H1 (cell line): ENCODE measurements at regions not wholly inside any gene's neighbourhood (a gene's known extent, or its start where the extent isn't known, plus 50 kb on each side); places are given as distances from the start of the nearest gene placed in this dataset.

ENCODE experiments used
- CTCF ChIA-PET: fragments of 300-600 bp; sonication (Branson Sonifier 250); formaldehyde crosslinking; loops from one replicate; lab custom pipeline; 2021; ENCODE audit not compliant: partially characterized antibody; lab: Charles Lee
- POLR2A ChIA-PET: fragments of 300-600 bp; sonication (Branson Sonifier 250); formaldehyde crosslinking; loops from one replicate; lab custom pipeline; 2021; ENCODE audit warnings: inconsistent platforms; ENCODE audit not compliant: partially characterized antibody; lab: Charles Lee
- DNase-seq, 2 experiments: peaks; one replicate each; pipeline versions ENCODE4 v3.0.0 to v3.0.0-alpha.2; 2010 to 2022; ENCODE audit warnings: low spot score in 2 of 2, low read depth in 1 of 2, mixed read lengths in 1 of 2
- FAIRE-seq: peaks from 2 replicates; lab custom pipeline; 2011; peaks lifted over from hg19 to GRCh38; lab: Jason Lieb, UNC
- H2AFZ ChIP-seq: 2 replicates; pipeline ENCODE4 v1.8.1; 2012; ENCODE audit warnings: low read length, inconsistent platforms
- H2AK5ac ChIP-seq: 2 replicates; pipeline ENCODE4 v1.6.1; 2013; ENCODE audit warnings: low read depth, low read length
- H2BK120ac ChIP-seq: replicated peaks from 2 replicates; pipeline ENCODE3; 2013; ENCODE audit warnings: low read depth, low read length, inconsistent platforms
- H2BK12ac ChIP-seq: 2 replicates; pipeline ENCODE4 v1.6.1; 2013; ENCODE audit warnings: low read depth, low read length
- H2BK15ac ChIP-seq: 2 replicates; pipeline ENCODE4 v1.6.1; 2013; ENCODE audit warnings: low read length
- H2BK20ac ChIP-seq: 2 replicates; pipeline ENCODE4 v1.6.1; 2013; ENCODE audit warnings: low read length
- H2BK5ac ChIP-seq: 2 replicates; pipeline ENCODE4 v1.6.1; 2013; ENCODE audit warnings: low read depth, low read length
- H3K14ac ChIP-seq: 2 replicates; pipeline ENCODE4 v1.6.1; 2013; ENCODE audit warnings: inconsistent platforms; ENCODE audit not compliant: insufficient read length
- H3K18ac ChIP-seq: 2 replicates; pipeline ENCODE4 v1.6.1; 2013; ENCODE audit warnings: low read length; ENCODE audit errors: extremely low read depth
- H3K23ac ChIP-seq: 2 replicates; pipeline ENCODE4 v1.6.1; 2013; ENCODE audit warnings: inconsistent platforms; ENCODE audit not compliant: insufficient read length
- H3K23me2 ChIP-seq: 2 replicates; pipeline ENCODE4 v1.6.1; 2013; ENCODE audit warnings: low read depth, low read length
- H3K27ac ChIP-seq: 2 replicates; pipeline ENCODE4 v1.6.1; 2011; ENCODE audit warnings: low read depth, low read length, inconsistent platforms
- H3K27me3 ChIP-seq, 4 experiments: replicated peaks in 1 of 4; 1 replicate in 1 of 4; 2 replicates in 3 of 4; pipeline versions ENCODE4 v1.6.1 to v1.8.1; 2011 to 2013; ENCODE audit warnings: low read length in 3 of 4, mild to moderate bottlenecking in 3 of 4, inconsistent platforms in 2 of 4, mixed read lengths in 2 of 4, moderate library complexity in 1 of 4; ENCODE audit not compliant: control insufficient read depth in 3 of 4, insufficient read depth in 3 of 4; ENCODE audit errors: extremely low read depth in 1 of 4
- H3K36me3 ChIP-seq, 4 experiments: 2 replicates each; pipeline versions ENCODE4 v1.6.1 to v1.8.1; 2011 to 2013; ENCODE audit warnings: mild to moderate bottlenecking in 4 of 4, low read length in 3 of 4, moderate library complexity in 2 of 4, control low read depth in 1 of 4, inconsistent platforms in 1 of 4; ENCODE audit not compliant: insufficient read depth in 4 of 4, control insufficient read depth in 2 of 4
- H3K4ac ChIP-seq: replicated peaks from 2 replicates; pipeline ENCODE3; 2013; ENCODE audit warnings: low read length, low read depth, mixed read lengths, inconsistent platforms; ENCODE audit not compliant: insufficient read length
- H3K4me1 ChIP-seq, 4 experiments: replicated peaks in 1 of 4; 1 replicate in 1 of 4; 2 replicates in 3 of 4; pipeline versions ENCODE4 v1.6.1 to v1.8.1; 2011 to 2013; ENCODE audit warnings: low read length in 3 of 4, inconsistent platforms in 2 of 4, mixed read lengths in 1 of 4; ENCODE audit not compliant: insufficient read depth in 4 of 4, control insufficient read depth in 3 of 4
- H3K4me2 ChIP-seq, 2 experiments: 2 replicates each; pipeline versions ENCODE4 v1.6.1 to v1.8.1; 2011 to 2013; ENCODE audit warnings: low read depth in 2 of 2, low read length in 2 of 2, control low read depth in 1 of 2, inconsistent platforms in 1 of 2, mild to moderate bottlenecking in 1 of 2; ENCODE audit not compliant: insufficient read depth in 1 of 2
- H3K4me3 ChIP-seq, 4 experiments: fragments of 200-600, 300-600 bp in 1 of 4; sonication (generic), shearing (Covaris generic), sonication (Bioruptor Twin) in 1 of 4; 2 replicates each; pipeline versions ENCODE4 v1.5.1 to v1.8.1; 2011 to 2016; ENCODE audit warnings: low read length in 4 of 4, low read depth in 3 of 4, control low read depth in 2 of 4, inconsistent platforms in 2 of 4, mild to moderate bottlenecking in 2 of 4, mixed read lengths in 1 of 4, moderate library complexity in 1 of 4; ENCODE audit not compliant: insufficient read depth in 2 of 4; ENCODE audit errors: extremely low read depth in 1 of 4
- H3K56ac ChIP-seq: replicated peaks from 2 replicates; pipeline ENCODE3; 2013; ENCODE audit warnings: low read depth, mild to moderate bottlenecking, mixed read lengths, low read length, inconsistent platforms; ENCODE audit not compliant: insufficient read length
- H3K79me1 ChIP-seq: 2 replicates; pipeline ENCODE4 v1.6.1; 2013; ENCODE audit warnings: low read depth, low read length, control low read depth
- H3K79me2 ChIP-seq, 2 experiments: 2 replicates each; pipeline versions ENCODE4 v1.6.1 to v1.8.1; 2012 to 2013; ENCODE audit warnings: low read length in 2 of 2, mild to moderate bottlenecking in 2 of 2, inconsistent platforms in 1 of 2; ENCODE audit not compliant: insufficient read depth in 2 of 2, control insufficient read depth in 1 of 2
- H3K9ac ChIP-seq, 4 experiments: replicated peaks in 1 of 4; 1 replicate in 1 of 4; 2 replicates in 3 of 4; pipeline versions ENCODE4 v1.6.1 to v1.8.1; 2011 to 2013; ENCODE audit warnings: low read depth in 3 of 4, low read length in 3 of 4, control low read depth in 2 of 4, mild to moderate bottlenecking in 2 of 4, moderate library complexity in 2 of 4, inconsistent platforms in 1 of 4; ENCODE audit errors: extremely low read depth in 1 of 4
- H3K9me3 ChIP-seq, 2 experiments: 2 replicates each; pipeline versions ENCODE4 v1.6.1 to v1.8.1; 2012 to 2013; ENCODE audit warnings: mild to moderate bottlenecking in 2 of 2, moderate library complexity in 2 of 2, control low read depth in 1 of 2, inconsistent platforms in 1 of 2, low read depth in 1 of 2, low read length in 1 of 2, mixed read lengths in 1 of 2; ENCODE audit not compliant: insufficient read depth in 2 of 2
- H4K20me1 ChIP-seq, 2 experiments: replicated peaks in 1 of 2; 2 replicates each; pipeline versions ENCODE3 to v1.8.1; 2011 to 2013; ENCODE audit warnings: inconsistent platforms in 2 of 2, low read length in 2 of 2, mild to moderate bottlenecking in 1 of 2; ENCODE audit not compliant: insufficient read depth in 2 of 2, control insufficient read depth in 1 of 2
- H4K5ac ChIP-seq: 2 replicates; pipeline ENCODE4 v1.6.1; 2013; ENCODE audit warnings: low read length, low read depth, mixed read lengths, inconsistent platforms; ENCODE audit not compliant: insufficient read length
- H4K8ac ChIP-seq: 2 replicates; pipeline ENCODE4 v1.8.0; 2013; ENCODE audit warnings: mild to moderate bottlenecking, moderate library complexity, low read length, inconsistent platforms; ENCODE audit not compliant: insufficient read depth; ENCODE audit errors: extremely low read depth
- H4K91ac ChIP-seq: replicated peaks from 2 replicates; pipeline ENCODE3; 2013; ENCODE audit warnings: low read length, mixed read lengths, inconsistent platforms; ENCODE audit not compliant: insufficient read length
- CBX5 ChIP-seq: fragments of 300-800, 300-1000 bp; sonication (generic); IDR thresholded peaks from 2 replicates; pipeline ENCODE4 v1.7.1; 2016; ENCODE audit warnings: antibody characterized with exemption, low read length, low read depth
- CEBPB ChIP-seq: IDR thresholded peaks from 2 replicates; pipeline ENCODE4 v1.6.1; 2012; ENCODE audit warnings: low read depth, low read length
- KDM5A ChIP-seq: fragments of 200-600 bp; IDR thresholded peaks from 2 replicates; pipeline ENCODE4 v1.7.1; 2012; ENCODE audit warnings: mild to moderate bottlenecking, low read length, inconsistent platforms, mixed read lengths
- RXRA ChIP-seq: IDR thresholded peaks from 2 replicates; pipeline ENCODE4 v1.6.1; 2011; ENCODE audit warnings: low read depth, mild to moderate bottlenecking, low read length, moderate library complexity; ENCODE audit not compliant: insufficient read depth
- SAP30 ChIP-seq: fragments of 300-600 bp; sonication (generic); IDR thresholded peaks from 2 replicates; pipeline ENCODE4 v1.7.1; 2012; ENCODE audit warnings: low read length, moderate library complexity, mild to moderate bottlenecking, inconsistent platforms; ENCODE audit not compliant: insufficient read depth, insufficient replicate concordance
- SIN3A ChIP-seq, 2 experiments: IDR thresholded peaks in 1 of 2; conservative IDR thresholded peaks in 1 of 2; 2 replicates each; pipeline ENCODE4 v1.6.1; 2011 to 2012; ENCODE audit warnings: low read length in 2 of 2, improper control_type of control experiment in 1 of 2, low read depth in 1 of 2, mild to moderate bottlenecking in 1 of 2
- WGBS, 2 experiments: shearing (Covaris generic) in 1 of 2; methylation state at CpG; one replicate each; pipeline versions ENCODE4 v1.1.6 to v1.1.7; 2013 to 2015; ENCODE audit warnings: low lambda C conversion rate in 2 of 2, mixed read lengths in 2 of 2, inconsistent platforms in 1 of 2, low coverage in 1 of 2, missing lambda C conversion rate in 1 of 2; ENCODE audit not compliant: insufficient replicate concordance in 2 of 2, insufficient coverage in 1 of 2, insufficient read length in 1 of 2; ENCODE audit errors: extremely low coverage in 1 of 2, missing lambda C conversion rate in 1 of 2; 5-methylcytosine and 5-hydroxymethylcytosine counted together

GRCh38 chr2:182584462-182584861 is 131.6 kb upstream of the DNAJC10 start:
- no peaks in the 10 kb centered on the region for H3K27me3 ChIP-seq
- no peaks in the 10 kb centered on the region for H3K79me1 ChIP-seq
- TF ChIP-seq KDM5A (no peak), CBX5 (no peak), SAP30 (no peak), CEBPB (no peak), SIN3A (conservative IDR thresholded peaks at IDR 0.05 in 1 of 2, IDR thresholded peaks at IDR 0.05 in 1 of 2; ENCODE audit: low read depth in 1 of 2, low read length in 2 of 2) (no peak), RXRA (no peak)
- no peak overlapping the region for H2BK15ac ChIP-seq
- H3K23ac ChIP-seq = no peak overlapping the region
- no peak overlapping the region for H2AK5ac ChIP-seq
- no peak overlapping the region for H3K27ac ChIP-seq
- H2AFZ ChIP-seq = no peak overlapping the region
- POLR2A ChIA-PET = no interaction called here
- no peak overlapping the region for H4K91ac ChIP-seq
- no peaks in the 10 kb centered on the region for H3K23me2 ChIP-seq
- H3K9ac ChIP-seq = no peak overlapping the region
- no peaks in the 10 kb centered on the region for H3K79me2 ChIP-seq
- H3K9me3 ChIP-seq = no peaks in the 10 kb centered on the region
- H4K20me1 ChIP-seq = no peaks in the 10 kb centered on the region
- CTCF ChIA-PET = interaction anchor here (0.7 to 1.5 kb wide), 5 partner anchors 12 to 139 kb away, joined by 3 to 5 read pairs (median 3); no protein-coding TSS in a partner anchor
- no peak overlapping the region for H3K14ac ChIP-seq
- no peak overlapping the region for H2BK20ac ChIP-seq
- no peak overlapping the region for H3K4me2 ChIP-seq
- no peak overlapping the region for H3K4me3 ChIP-seq
- no peak for FAIRE-seq
- no peak overlapping the region for H4K5ac ChIP-seq
- no peak overlapping the region for H4K8ac ChIP-seq
- H2BK5ac ChIP-seq = no peak overlapping the region
- no peak overlapping the region for H3K56ac ChIP-seq
- no peaks in the 10 kb centered on the region for H3K36me3 ChIP-seq
- H3K4me1 ChIP-seq = no peaks in the 10 kb centered on the region
- no peak overlapping the region for H2BK12ac ChIP-seq
- no peak for DNase-seq
- H2BK120ac ChIP-seq = no peak overlapping the region
- WGBS, 2 experiments = 93% methylated on average over 3 of the region's 3 CpGs; no CpG with 5 or more reads in 1 of the 2 experiments
- H3K18ac ChIP-seq = no peak overlapping the region
- H3K4ac ChIP-seq = no peak overlapping the region
